ENCODE measurements at regions not wholly inside any gene's neighbourhood (a gene's known extent, or its start where the extent isn't known, plus 50 kb on each side); places are given as distances from the start of the nearest gene placed in this dataset.

DNA sequence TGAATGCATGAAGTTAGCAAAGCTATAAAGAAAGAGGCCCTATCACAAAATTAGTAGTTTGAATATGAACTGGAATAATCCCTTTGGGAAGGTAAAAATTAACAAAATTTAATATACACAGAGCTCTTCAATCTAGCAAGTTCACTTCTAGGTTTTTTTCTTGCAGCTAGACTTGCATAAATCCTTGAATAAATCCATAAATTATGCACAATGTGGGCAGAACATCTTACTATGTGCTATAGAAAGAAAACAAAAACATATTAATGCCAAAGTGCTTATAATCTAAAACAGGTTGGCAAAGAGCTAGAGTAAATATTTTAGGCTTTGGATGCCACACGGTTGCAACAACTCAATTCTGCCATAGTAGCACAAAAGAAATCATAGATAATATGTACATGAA lies 138.5 kb upstream of the FREM1 start:
- Histone ChIP-seq H3K4me3 (ENCODE audit: insufficient read depth, low read length) (no peak overlapping the region), H4K20me1 (ENCODE audit: insufficient read depth, low read length) (no peaks in the 10 kb centered on the region)
- DNase-seq (ENCODE audit: insufficient read length, low spot score, missing footprints), result no peak

GRCh38 chr9:15047028-15047551 lies 136.9 kb upstream of the FREM1 start:
- no peak overlapping the region for H3K27ac ChIP-seq (ENCODE audit: low read depth, low read length)
- TF ChIP-seq, protein P1, sequence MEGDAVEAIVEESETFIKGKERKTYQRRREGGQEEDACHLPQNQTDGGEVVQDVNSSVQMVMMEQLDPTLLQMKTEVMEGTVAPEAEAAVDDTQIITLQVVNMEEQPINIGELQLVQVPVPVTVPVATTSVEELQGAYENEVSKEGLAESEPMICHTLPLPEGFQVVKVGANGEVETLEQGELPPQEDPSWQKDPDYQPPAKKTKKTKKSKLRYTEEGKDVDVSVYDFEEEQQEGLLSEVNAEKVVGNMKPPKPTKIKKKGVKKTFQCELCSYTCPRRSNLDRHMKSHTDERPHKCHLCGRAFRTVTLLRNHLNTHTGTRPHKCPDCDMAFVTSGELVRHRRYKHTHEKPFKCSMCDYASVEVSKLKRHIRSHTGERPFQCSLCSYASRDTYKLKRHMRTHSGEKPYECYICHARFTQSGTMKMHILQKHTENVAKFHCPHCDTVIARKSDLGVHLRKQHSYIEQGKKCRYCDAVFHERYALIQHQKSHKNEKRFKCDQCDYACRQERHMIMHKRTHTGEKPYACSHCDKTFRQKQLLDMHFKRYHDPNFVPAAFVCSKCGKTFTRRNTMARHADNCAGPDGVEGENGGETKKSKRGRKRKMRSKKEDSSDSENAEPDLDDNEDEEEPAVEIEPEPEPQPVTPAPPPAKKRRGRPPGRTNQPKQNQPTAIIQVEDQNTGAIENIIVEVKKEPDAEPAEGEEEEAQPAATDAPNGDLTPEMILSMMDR (IDR thresholded peaks at IDR 0.05; ENCODE audit: extremely low read depth, low read depth, low read length), result no peak

More for the DNA sequence above, 138.5 kb upstream of the FREM1 start:
- Histone ChIP-seq H3K27ac (ENCODE audit: low read depth, low read length) (no peak overlapping the region), H3K27me3 (ENCODE audit: insufficient read depth, low read length) (no peaks in the 10 kb centered on the region), H3K4me1 (ENCODE audit: insufficient read depth, low read length) (no peaks in the 10 kb centered on the region), H3K79me2 (ENCODE audit: insufficient read depth, low read length) (no peaks in the 10 kb centered on the region), H3K4me2 (ENCODE audit: insufficient read depth, low read length) (no peak overlapping the region), H2AFZ (ENCODE audit: low read length) (no peak overlapping the region), H3K36me3 (ENCODE audit: insufficient read depth, low read length) (no peaks in the 10 kb centered on the region), H3K9me3 (ENCODE audit: low read depth, low read length) (no peaks in the 10 kb centered on the region)
- TF ChIP-seq, protein P1 (IDR thresholded peaks at IDR 0.05; ENCODE audit: extremely low read depth, low read depth, low read length), result no peak

GRCh38 chr9:15033316-15033715 lies 123.1 kb upstream of the FREM1 start:
- TF ChIP-seq, protein P1 (IDR thresholded peaks at IDR 0.05; ENCODE audit: extremely low read depth, low read depth, low read length), result no peak
- no peaks in the 10 kb centered on the region for H3K36me3 ChIP-seq (ENCODE audit: insufficient read depth, low read length)
- no peaks in the 10 kb centered on the region for H3K4me1 ChIP-seq (ENCODE audit: insufficient read depth, low read length)

More at GRCh38 chr9:15047028-15047551, 136.9 kb upstream of the FREM1 start:
- Histone ChIP-seq H3K27me3 (ENCODE audit: insufficient read depth, low read length) (no peaks in the 10 kb centered on the region), H3K4me1 (ENCODE audit: insufficient read depth, low read length) (no peaks in the 10 kb centered on the region), H3K9me3 (ENCODE audit: low read depth, low read length) (no peaks in the 10 kb centered on the region), H3K36me3 (ENCODE audit: insufficient read depth, low read length) (no peaks in the 10 kb centered on the region), H4K20me1 (ENCODE audit: insufficient read depth, low read length) (no peaks in the 10 kb centered on the region), H3K4me2 (ENCODE audit: insufficient read depth, low read length) (no peak overlapping the region), H3K79me2 (ENCODE audit: insufficient read depth, low read length) (no peaks in the 10 kb centered on the region), H3K4me3 (ENCODE audit: insufficient read depth, low read length) (no peak overlapping the region), H2AFZ (ENCODE audit: low read length) (no peak overlapping the region)
- DNase-seq (ENCODE audit: insufficient read length, low spot score, missing footprints), result no peak

GRCh38 chr9:15032860-15033259 lies 122.6 kb upstream of the FREM1 start:
- TF ChIP-seq, protein P1 (IDR thresholded peaks at IDR 0.05; ENCODE audit: extremely low read depth, low read depth, low read length), result no peak
- Histone ChIP-seq H3K4me1 (ENCODE audit: insufficient read depth, low read length) (no peaks in the 10 kb centered on the region), H4K20me1 (ENCODE audit: insufficient read depth, low read length) (no peaks in the 10 kb centered on the region), H3K27me3 (ENCODE audit: insufficient read depth, low read length) (no peaks in the 10 kb centered on the region), H3K4me2 (ENCODE audit: insufficient read depth, low read length) (no peak overlapping the region), H3K79me2 (ENCODE audit: insufficient read depth, low read length) (no peaks in the 10 kb centered on the region), H2AFZ (ENCODE audit: low read length) (no peak overlapping the region), H3K36me3 (ENCODE audit: insufficient read depth, low read length) (no peaks in the 10 kb centered on the region), H3K9me3 (ENCODE audit: low read depth, low read length) (no peaks in the 10 kb centered on the region), H3K27ac (ENCODE audit: low read depth, low read length) (no peak overlapping the region), H3K4me3 (ENCODE audit: insufficient read depth, low read length) (no peak overlapping the region)
- no peak for DNase-seq (ENCODE audit: insufficient read length, low spot score, missing footprints)

More at GRCh38 chr9:15033316-15033715, 123.1 kb upstream of the FREM1 start:
- no peak overlapping the region for H3K4me2 ChIP-seq (ENCODE audit: insufficient read depth, low read length)
- DNase-seq (ENCODE audit: insufficient read length, low spot score, missing footprints), result no peak
- H3K27ac ChIP-seq (ENCODE audit: low read depth, low read length), result no peak overlapping the region
- H3K27me3 ChIP-seq (ENCODE audit: insufficient read depth, low read length), result no peaks in the 10 kb centered on the region
- no peaks in the 10 kb centered on the region for H3K79me2 ChIP-seq (ENCODE audit: insufficient read depth, low read length)
- H2AFZ ChIP-seq (ENCODE audit: low read length), result no peak overlapping the region
- H4K20me1 ChIP-seq (ENCODE audit: insufficient read depth, low read length), result no peaks in the 10 kb centered on the region
- H3K9me3 ChIP-seq (ENCODE audit: low read depth, low read length), result no peaks in the 10 kb centered on the region
- H3K4me3 ChIP-seq (ENCODE audit: insufficient read depth, low read length), result no peak overlapping the region

Data from osteoblast (primary cell).